ENCODE measurements at regions not wholly inside any gene's neighbourhood (a gene's known extent, or its start where the extent isn't known, plus 50 kb on each side); places are given as distances from the start of the nearest gene placed in this dataset.

GRCh38 chr1:95916616-95917015, 682.6 kb downstream of the RWDD3 start:
- POLR2A ChIA-PET (ENCODE audit: unreplicated experiment), result no interaction called here
- TF ChIP-seq EZH2 (IDR thresholded peaks at IDR 0.05; ENCODE audit: low read depth) (no peak), CTCF (conservative IDR thresholded peaks at IDR 0.05) (0 out of 2 replicates have a peak, but pooled peaks have one; percentile 38)
- Histone ChIP-seq H3K27me3 (ENCODE audit: insufficient read depth, low read depth) (no peaks in the 10 kb centered on the region), H3K36me3 (ENCODE audit: low read depth) (no peaks in the 10 kb centered on the region), H3F3A (ENCODE audit: insufficient read depth, low read depth) (no peaks in the 10 kb centered on the region), H3K4me1 (replicated peaks; ENCODE audit: insufficient read depth) (no peaks in the 10 kb centered on the region), H4K20me1 (ENCODE audit: insufficient read depth) (no peaks in the 10 kb centered on the region), H3K4me2 (no peak overlapping the region), H2AFZ (no peak overlapping the region), H3K79me2 (ENCODE audit: low read depth) (no peaks in the 10 kb centered on the region), H3K27ac (no peak overlapping the region), H3K9me2 (ENCODE audit: insufficient read depth) (no peaks in the 10 kb centered on the region), H3K9me3 (ENCODE audit: insufficient read depth, low read depth) (peaks cover 5% of the 10 kb centered on the region; the same call in 1 of the 2 replicates), H3K4me3 (no peak overlapping the region)
- peak in 1 of 2 experiments; percentile 13 for DNase-seq
- no TSS peak for BruUV-seq (replicated peaks)
- intact Hi-C loops (cut with micrococcal nuclease; ENCODE audit: unreplicated experiment), result no loop called here
- CTCF ChIA-PET, result no interaction called here

DNA sequence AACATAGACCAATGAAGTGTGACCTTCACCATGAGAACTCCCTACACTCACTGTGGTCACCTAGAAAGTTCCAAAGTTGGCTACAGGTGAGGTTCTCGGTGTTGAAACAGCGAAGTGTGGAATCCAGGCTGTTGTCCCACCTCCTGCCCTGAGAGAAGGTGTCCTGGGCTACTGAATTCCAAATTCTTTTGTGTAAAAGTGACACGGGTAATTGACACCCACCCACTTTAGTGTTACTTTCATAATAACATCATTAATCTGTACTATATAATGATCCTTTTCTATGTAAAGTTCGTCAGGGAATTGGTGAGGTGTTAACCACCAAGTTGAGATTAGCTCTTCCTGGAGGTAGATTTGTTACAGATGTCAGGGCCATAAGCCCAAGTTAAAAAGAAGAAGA, 690.7 kb downstream of the RWDD3 start:
- no peaks in the 10 kb centered on the region for H3K79me2 ChIP-seq (ENCODE audit: low read depth)
- peak in 1 of 2 experiments; percentile 5 for DNase-seq
- CTCF ChIA-PET, result no interaction called here
- no peaks in the 10 kb centered on the region for H3K36me3 ChIP-seq (ENCODE audit: low read depth)
- no TSS peak for BruUV-seq (replicated peaks)
- H3K4me2 ChIP-seq, result no peak overlapping the region
- intact Hi-C loops (cut with micrococcal nuclease; ENCODE audit: unreplicated experiment), result no loop called here
- H3K9me2 ChIP-seq (ENCODE audit: insufficient read depth), result no peaks in the 10 kb centered on the region
- H3K27ac ChIP-seq, result no peak overlapping the region
- no peak overlapping the region for H3K4me3 ChIP-seq
- POLR2A ChIA-PET (ENCODE audit: unreplicated experiment), result no interaction called here
- H2AFZ ChIP-seq, result no peak overlapping the region
- no peaks in the 10 kb centered on the region for H4K20me1 ChIP-seq (ENCODE audit: insufficient read depth)
- no peaks in the 10 kb centered on the region for H3K4me1 ChIP-seq (replicated peaks; ENCODE audit: insufficient read depth)
- TF ChIP-seq EZH2 (IDR thresholded peaks at IDR 0.05; ENCODE audit: low read depth), result no peak
- TF ChIP-seq CTCF (conservative IDR thresholded peaks at IDR 0.05), result no peak
- no peaks in the 10 kb centered on the region for H3K9me3 ChIP-seq (ENCODE audit: insufficient read depth, low read depth)
- H3K27me3 ChIP-seq (ENCODE audit: insufficient read depth, low read depth), result no peaks in the 10 kb centered on the region
- H3F3A ChIP-seq (ENCODE audit: insufficient read depth, low read depth), result no peaks in the 10 kb centered on the region

DNA sequence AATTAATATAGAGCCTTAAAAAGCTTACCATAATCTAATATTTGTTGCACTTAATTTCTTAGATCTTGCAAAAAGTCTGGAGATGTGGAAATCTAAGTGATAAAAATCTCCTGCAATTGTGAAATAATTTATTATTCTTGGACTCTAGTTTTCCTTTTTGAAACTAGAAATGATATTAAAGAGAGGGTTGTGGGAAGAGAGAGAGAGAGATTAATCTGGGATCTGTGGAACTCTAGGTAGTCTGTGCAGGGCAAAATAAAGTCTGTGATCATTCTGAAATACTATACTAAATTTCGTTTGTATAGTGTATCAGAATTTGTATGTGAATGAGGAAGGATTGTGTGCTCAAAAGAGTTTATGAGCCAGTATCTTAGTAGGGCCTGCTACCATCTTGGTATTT, 692.3 kb downstream of the RWDD3 start:
- Histone ChIP-seq H3K79me2 (ENCODE audit: low read depth) (no peaks in the 10 kb centered on the region), H3K9me2 (ENCODE audit: insufficient read depth) (no peaks in the 10 kb centered on the region), H3K27ac (no peak overlapping the region), H3K4me2 (no peak overlapping the region), H2AFZ (no peak overlapping the region), H3F3A (ENCODE audit: insufficient read depth, low read depth) (no peaks in the 10 kb centered on the region), H3K27me3 (ENCODE audit: insufficient read depth, low read depth) (no peaks in the 10 kb centered on the region), H3K36me3 (ENCODE audit: low read depth) (no peaks in the 10 kb centered on the region), H4K20me1 (ENCODE audit: insufficient read depth) (no peaks in the 10 kb centered on the region), H3K4me3 (no peak overlapping the region), H3K9me3 (ENCODE audit: insufficient read depth, low read depth) (no peaks in the 10 kb centered on the region), H3K4me1 (replicated peaks; ENCODE audit: insufficient read depth) (no peaks in the 10 kb centered on the region)
- BruUV-seq (replicated peaks), result no TSS peak
- ChIA-PET CTCF (no interaction called here), POLR2A (ENCODE audit: unreplicated experiment) (no interaction called here)
- no peak for TF ChIP-seq EZH2 (IDR thresholded peaks at IDR 0.05; ENCODE audit: low read depth)
- no peak for TF ChIP-seq CTCF (conservative IDR thresholded peaks at IDR 0.05)
- DNase-seq, result no peak
- intact Hi-C loops (cut with micrococcal nuclease; ENCODE audit: unreplicated experiment), result no loop called here

Measured in PC-9 (cell line).